ENCODE measurements at regions not wholly inside any gene's neighbourhood (a gene's known extent, or its start where the extent isn't known, plus 50 kb on each side); places are given as distances from the start of the nearest gene placed in this dataset.

DNA sequence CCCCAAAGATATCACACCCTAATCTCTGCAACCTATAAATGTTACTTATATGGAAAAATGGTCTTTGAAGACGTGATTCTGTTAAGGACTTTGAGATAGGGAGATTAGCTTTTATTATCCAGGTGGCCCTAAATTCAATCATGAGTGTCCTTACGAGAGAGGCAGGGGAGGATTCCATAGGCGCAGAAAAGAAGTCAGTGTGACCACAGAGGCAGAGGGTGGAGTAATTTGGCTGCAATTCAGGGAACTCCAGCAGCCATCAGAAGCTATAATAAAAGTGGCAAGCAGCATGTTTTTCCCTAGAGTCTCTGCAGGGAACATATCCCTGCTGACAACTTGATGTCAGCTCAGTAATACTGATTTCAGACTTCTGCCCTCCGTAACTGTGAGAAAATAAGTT, 315.2 kb upstream of the ROBO2 start:
- TF ChIP-seq, protein P1, sequence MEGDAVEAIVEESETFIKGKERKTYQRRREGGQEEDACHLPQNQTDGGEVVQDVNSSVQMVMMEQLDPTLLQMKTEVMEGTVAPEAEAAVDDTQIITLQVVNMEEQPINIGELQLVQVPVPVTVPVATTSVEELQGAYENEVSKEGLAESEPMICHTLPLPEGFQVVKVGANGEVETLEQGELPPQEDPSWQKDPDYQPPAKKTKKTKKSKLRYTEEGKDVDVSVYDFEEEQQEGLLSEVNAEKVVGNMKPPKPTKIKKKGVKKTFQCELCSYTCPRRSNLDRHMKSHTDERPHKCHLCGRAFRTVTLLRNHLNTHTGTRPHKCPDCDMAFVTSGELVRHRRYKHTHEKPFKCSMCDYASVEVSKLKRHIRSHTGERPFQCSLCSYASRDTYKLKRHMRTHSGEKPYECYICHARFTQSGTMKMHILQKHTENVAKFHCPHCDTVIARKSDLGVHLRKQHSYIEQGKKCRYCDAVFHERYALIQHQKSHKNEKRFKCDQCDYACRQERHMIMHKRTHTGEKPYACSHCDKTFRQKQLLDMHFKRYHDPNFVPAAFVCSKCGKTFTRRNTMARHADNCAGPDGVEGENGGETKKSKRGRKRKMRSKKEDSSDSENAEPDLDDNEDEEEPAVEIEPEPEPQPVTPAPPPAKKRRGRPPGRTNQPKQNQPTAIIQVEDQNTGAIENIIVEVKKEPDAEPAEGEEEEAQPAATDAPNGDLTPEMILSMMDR (IDR thresholded peaks at IDR 0.05): no peak
- no peak for TF ChIP-seq POLR2A (IDR thresholded peaks at IDR 0.05)

Measured in stomach (tissue), 4 donors.